ENCODE measurements at regions not wholly inside any gene's neighbourhood (a gene's known extent, or its start where the extent isn't known, plus 50 kb on each side); places are given as distances from the start of the nearest gene placed in this dataset.

- ATAC-seq (no peak), DNase-seq (no peak)
- Mint-ChIP-seq H3K36me3 (ENCODE audit: low read depth) (peaks cover 5% of the 10 kb centered on the region), H3K27ac (no peak overlapping the region), H3K27me3 (no peaks in the 10 kb centered on the region), H3K9me3 (ENCODE audit: low read depth) (peaks cover 17% of the 10 kb centered on the region), H3K4me1 (no peaks in the 10 kb centered on the region), H3K4me3 (no peak overlapping the region)
- POLR2A ChIA-PET, result no interaction called here
- CTCF ChIA-PET, result no interaction called here
- intact Hi-C loops (cut with DNase I, micrococcal nuclease), result no loop called here
Observed at GRCh38 chr1:223445402-223445801, 52.2 kb downstream of the CCDC185 start.

GRCh38 chr1:223453902-223454301 lies 60.7 kb downstream of the CCDC185 start:
- Mint-ChIP-seq H3K27me3 (peaks cover 3% of the 10 kb centered on the region), H3K27ac (no peak overlapping the region), H3K36me3 (ENCODE audit: low read depth) (no peaks in the 10 kb centered on the region), H3K4me3 (no peak overlapping the region), H3K9me3 (ENCODE audit: low read depth) (peaks cover 2% of the 10 kb centered on the region), H3K4me1 (no peaks in the 10 kb centered on the region)
- ATAC-seq (no peak), DNase-seq (no peak)
- CTCF ChIA-PET, result no interaction called here
- POLR2A ChIA-PET, result no interaction called here
- intact Hi-C loops (cut with DNase I, micrococcal nuclease), result no loop called here

GRCh38 chr1:223454959-223455358 lies 61.7 kb downstream of the CCDC185 start:
- H3K36me3 Mint-ChIP-seq (ENCODE audit: low read depth), result no peaks in the 10 kb centered on the region
- intact Hi-C loops (cut with DNase I, micrococcal nuclease), result no loop called here
- POLR2A ChIA-PET, result no interaction called here
- ATAC-seq, result no peak
- CTCF ChIA-PET, result no interaction called here
- no peak overlapping the region for H3K27ac Mint-ChIP-seq
- no peaks in the 10 kb centered on the region for H3K4me1 Mint-ChIP-seq
- peaks cover 3% of the 10 kb centered on the region for H3K27me3 Mint-ChIP-seq
- no peak for DNase-seq
- H3K4me3 Mint-ChIP-seq, result no peak overlapping the region
- H3K9me3 Mint-ChIP-seq (ENCODE audit: low read depth), result peaks cover 2% of the 10 kb centered on the region

GRCh38 chr1:223455470-223455869 lies 62.3 kb downstream of the CCDC185 start:
- H3K4me1 Mint-ChIP-seq, result no peaks in the 10 kb centered on the region
- intact Hi-C loops (cut with DNase I, micrococcal nuclease), result no loop called here
- ChIA-PET CTCF (interaction anchor here (0.9 kb wide), 1 partner anchor 13 kb away, joined by 3 read pairs; no protein-coding TSS in a partner anchor), POLR2A (no interaction called here)
- H3K36me3 Mint-ChIP-seq (ENCODE audit: low read depth), result no peaks in the 10 kb centered on the region
- H3K4me3 Mint-ChIP-seq, result no peak overlapping the region
- no peak overlapping the region for H3K27ac Mint-ChIP-seq
- ATAC-seq, result no peak
- no peak for DNase-seq
- peaks cover 3% of the 10 kb centered on the region for H3K27me3 Mint-ChIP-seq
- H3K9me3 Mint-ChIP-seq (ENCODE audit: low read depth), result peaks cover 2% of the 10 kb centered on the region

- no peak for DNase-seq
- H3K9me3 Mint-ChIP-seq (ENCODE audit: low read depth), result peaks cover 2% of the 10 kb centered on the region
- ChIA-PET POLR2A (no interaction called here), CTCF (interaction anchor here (1.1 kb wide), 1 partner anchor 31 kb away, joined by 5 read pairs; no protein-coding TSS in a partner anchor)
- no peak overlapping the region for H3K27ac Mint-ChIP-seq
- no peaks in the 10 kb centered on the region for H3K4me1 Mint-ChIP-seq
- ATAC-seq, result no peak
- no peak overlapping the region for H3K4me3 Mint-ChIP-seq
- intact Hi-C loops (cut with DNase I, micrococcal nuclease), result no loop called here
- peaks cover 3% of the 10 kb centered on the region for H3K27me3 Mint-ChIP-seq
- no peaks in the 10 kb centered on the region for H3K36me3 Mint-ChIP-seq (ENCODE audit: low read depth)
Observed at GRCh38 chr1:223456747-223457146, 63.5 kb downstream of the CCDC185 start.

GRCh38 chr1:223460566-223461189 lies 67.5 kb downstream of the CCDC185 start:
- no peak for ATAC-seq
- intact Hi-C loops (cut with DNase I, micrococcal nuclease), result no loop called here
- ChIA-PET POLR2A (interaction anchor here (0.7 kb wide), 1 partner anchor 14 kb away, joined by 10 read pairs; no protein-coding TSS in a partner anchor), CTCF (no interaction called here)
- no peaks in the 10 kb centered on the region for H3K4me1 Mint-ChIP-seq
- no peaks in the 10 kb centered on the region for H3K27me3 Mint-ChIP-seq
- no peak overlapping the region for H3K27ac Mint-ChIP-seq
- H3K9me3 Mint-ChIP-seq (ENCODE audit: low read depth), result no peaks in the 10 kb centered on the region
- H3K36me3 Mint-ChIP-seq (ENCODE audit: low read depth), result no peaks in the 10 kb centered on the region
- H3K4me3 Mint-ChIP-seq, result no peak overlapping the region
- no peak for DNase-seq

GRCh38 chr1:223462047-223462630 lies 68.9 kb downstream of the CCDC185 start:
- H3K36me3 Mint-ChIP-seq (ENCODE audit: low read depth), result no peaks in the 10 kb centered on the region
- H3K27me3 Mint-ChIP-seq, result no peaks in the 10 kb centered on the region
- POLR2A ChIA-PET, result no interaction called here
- intact Hi-C loops (cut with DNase I, micrococcal nuclease), result no loop called here
- no peaks in the 10 kb centered on the region for H3K9me3 Mint-ChIP-seq (ENCODE audit: low read depth)
- CTCF ChIA-PET, result no interaction called here
- no peak for DNase-seq
- no peak overlapping the region for H3K4me3 Mint-ChIP-seq
- no peak for ATAC-seq
- H3K4me1 Mint-ChIP-seq, result no peaks in the 10 kb centered on the region
- no peak overlapping the region for H3K27ac Mint-ChIP-seq

GRCh38 chr1:223462866-223463404 lies 69.7 kb downstream of the CCDC185 start:
- Mint-ChIP-seq H3K36me3 (ENCODE audit: low read depth) (no peaks in the 10 kb centered on the region), H3K27me3 (no peaks in the 10 kb centered on the region), H3K27ac (no peak overlapping the region), H3K9me3 (ENCODE audit: low read depth) (no peaks in the 10 kb centered on the region), H3K4me3 (no peak overlapping the region), H3K4me1 (no peaks in the 10 kb centered on the region)
- POLR2A ChIA-PET, result interaction anchor here (0.6 kb wide), 1 partner anchor 1059 kb away, joined by 4 read pairs; no protein-coding TSS in a partner anchor
- intact Hi-C loops (cut with DNase I, micrococcal nuclease), result no loop called here
- CTCF ChIA-PET, result interaction anchor here (0.6 to 0.9 kb wide), 2 partner anchors 19 to 57 kb away, joined by 3 to 4 read pairs; no protein-coding TSS in a partner anchor
- ATAC-seq (no peak), DNase-seq (no peak)

GRCh38 chr1:223466151-223466550 lies 72.9 kb downstream of the CCDC185 start:
- no peak overlapping the region for H3K27ac Mint-ChIP-seq
- H3K9me3 Mint-ChIP-seq (ENCODE audit: low read depth), result no peaks in the 10 kb centered on the region
- ATAC-seq (no peak), DNase-seq (no peak)
- intact Hi-C loops (cut with DNase I, micrococcal nuclease), result no loop called here
- ChIA-PET POLR2A (no interaction called here), CTCF (no interaction called here)
- no peaks in the 10 kb centered on the region for H3K36me3 Mint-ChIP-seq (ENCODE audit: low read depth)
- no peak overlapping the region for H3K4me3 Mint-ChIP-seq
- no peaks in the 10 kb centered on the region for H3K27me3 Mint-ChIP-seq
- H3K4me1 Mint-ChIP-seq, result no peaks in the 10 kb centered on the region

- Mint-ChIP-seq H3K36me3 (ENCODE audit: low read depth) (no peaks in the 10 kb centered on the region), H3K27ac (no peak overlapping the region), H3K4me3 (no peak overlapping the region), H3K27me3 (peaks cover 3% of the 10 kb centered on the region), H3K9me3 (ENCODE audit: low read depth) (no peaks in the 10 kb centered on the region), H3K4me1 (no peaks in the 10 kb centered on the region)
- intact Hi-C loops (cut with DNase I, micrococcal nuclease), result no loop called here
- ChIA-PET POLR2A (no interaction called here), CTCF (interaction anchor here (0.9 kb wide), 1 partner anchor 338 kb away, joined by 4 read pairs; no protein-coding TSS in a partner anchor)
- DNase-seq (no peak), ATAC-seq (no peak)
Observed at GRCh38 chr1:223471566-223471965, 78.4 kb downstream of the CCDC185 start.

- no peaks in the 10 kb centered on the region for H3K4me1 Mint-ChIP-seq
- CTCF ChIA-PET, result interaction anchor here (0.9 kb wide), 1 partner anchor 339 kb away, joined by 4 read pairs; no protein-coding TSS in a partner anchor
- H3K9me3 Mint-ChIP-seq (ENCODE audit: low read depth), result no peaks in the 10 kb centered on the region
- peaks cover 3% of the 10 kb centered on the region for H3K27me3 Mint-ChIP-seq
- POLR2A ChIA-PET, result no interaction called here
- ATAC-seq, result no peak
- H3K27ac Mint-ChIP-seq, result no peak overlapping the region
- no peak for DNase-seq
- H3K36me3 Mint-ChIP-seq (ENCODE audit: low read depth), result no peaks in the 10 kb centered on the region
- H3K4me3 Mint-ChIP-seq, result no peak overlapping the region
- intact Hi-C loops (cut with DNase I, micrococcal nuclease), result no loop called here
Observed at GRCh38 chr1:223472057-223472456, 78.8 kb downstream of the CCDC185 start.

GRCh38 chr1:223473601-223474344 lies 80.6 kb downstream of the CCDC185 start:
- H3K27ac Mint-ChIP-seq, result no peak overlapping the region
- H3K9me3 Mint-ChIP-seq (ENCODE audit: low read depth), result no peaks in the 10 kb centered on the region
- no peaks in the 10 kb centered on the region for H3K36me3 Mint-ChIP-seq (ENCODE audit: low read depth)
- POLR2A ChIA-PET, result no interaction called here
- H3K4me3 Mint-ChIP-seq, result no peak overlapping the region
- intact Hi-C loops (cut with DNase I, micrococcal nuclease), result no loop called here
- ATAC-seq (no peak), DNase-seq (no peak)
- CTCF ChIA-PET, result no interaction called here
- H3K27me3 Mint-ChIP-seq, result peaks cover 9% of the 10 kb centered on the region
- H3K4me1 Mint-ChIP-seq, result no peaks in the 10 kb centered on the region

Data from activated CD4-positive, alpha-beta T cell treated with anti-CD3 and anti-CD28 coated beads for 36 hours (primary cell).